ENCODE measurements at regions not wholly inside any gene's neighbourhood (a gene's known extent, or its start where the extent isn't known, plus 50 kb on each side); places are given as distances from the start of the nearest gene placed in this dataset.
A peak's percentile ranks its signal among the peaks of the same experiment; 100 is the strongest.

DNA sequence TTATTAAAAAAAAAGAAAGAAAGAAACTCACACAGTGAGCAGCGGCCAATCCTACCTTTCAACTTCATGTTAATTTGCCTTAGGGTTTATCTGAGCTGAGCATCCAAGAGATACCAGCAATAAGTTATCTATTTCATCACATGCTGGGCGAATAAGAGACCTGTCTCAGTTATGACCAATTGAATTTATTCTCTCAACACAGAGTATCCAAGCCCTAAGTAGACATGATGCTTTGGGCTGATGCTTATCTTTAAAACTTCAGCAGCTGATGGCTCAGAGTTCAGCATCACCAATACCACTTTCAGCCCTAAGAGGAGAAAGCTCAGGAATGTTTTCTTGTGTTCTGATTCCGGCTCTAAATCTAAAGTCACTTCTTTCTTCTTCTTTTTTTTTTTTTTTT lies 489.0 kb upstream of the ZFHX3 start:
- Histone ChIP-seq H3K9me3 (no peaks in the 10 kb centered on the region), H3K27me3 (no peaks in the 10 kb centered on the region), H3K4me3 (no peak overlapping the region), H3K36me3 (no peaks in the 10 kb centered on the region), H3K27ac (no peak overlapping the region), H3K4me1 (no peaks in the 10 kb centered on the region)
- ATAC-seq (no peak), DNase-seq (no peak)
- TF ChIP-seq POLR2A (IDR thresholded peaks at IDR 0.05), result no peak
- TF ChIP-seq, protein P1, sequence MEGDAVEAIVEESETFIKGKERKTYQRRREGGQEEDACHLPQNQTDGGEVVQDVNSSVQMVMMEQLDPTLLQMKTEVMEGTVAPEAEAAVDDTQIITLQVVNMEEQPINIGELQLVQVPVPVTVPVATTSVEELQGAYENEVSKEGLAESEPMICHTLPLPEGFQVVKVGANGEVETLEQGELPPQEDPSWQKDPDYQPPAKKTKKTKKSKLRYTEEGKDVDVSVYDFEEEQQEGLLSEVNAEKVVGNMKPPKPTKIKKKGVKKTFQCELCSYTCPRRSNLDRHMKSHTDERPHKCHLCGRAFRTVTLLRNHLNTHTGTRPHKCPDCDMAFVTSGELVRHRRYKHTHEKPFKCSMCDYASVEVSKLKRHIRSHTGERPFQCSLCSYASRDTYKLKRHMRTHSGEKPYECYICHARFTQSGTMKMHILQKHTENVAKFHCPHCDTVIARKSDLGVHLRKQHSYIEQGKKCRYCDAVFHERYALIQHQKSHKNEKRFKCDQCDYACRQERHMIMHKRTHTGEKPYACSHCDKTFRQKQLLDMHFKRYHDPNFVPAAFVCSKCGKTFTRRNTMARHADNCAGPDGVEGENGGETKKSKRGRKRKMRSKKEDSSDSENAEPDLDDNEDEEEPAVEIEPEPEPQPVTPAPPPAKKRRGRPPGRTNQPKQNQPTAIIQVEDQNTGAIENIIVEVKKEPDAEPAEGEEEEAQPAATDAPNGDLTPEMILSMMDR (IDR thresholded peaks at IDR 0.05), result no peak
- WGBS, 4 donors, result 85 to 92% (median 89%) methylated on average over 3 of the region's 3 CpGs
- intact Hi-C loops (cut with DNase I), result no loop called here

DNA sequence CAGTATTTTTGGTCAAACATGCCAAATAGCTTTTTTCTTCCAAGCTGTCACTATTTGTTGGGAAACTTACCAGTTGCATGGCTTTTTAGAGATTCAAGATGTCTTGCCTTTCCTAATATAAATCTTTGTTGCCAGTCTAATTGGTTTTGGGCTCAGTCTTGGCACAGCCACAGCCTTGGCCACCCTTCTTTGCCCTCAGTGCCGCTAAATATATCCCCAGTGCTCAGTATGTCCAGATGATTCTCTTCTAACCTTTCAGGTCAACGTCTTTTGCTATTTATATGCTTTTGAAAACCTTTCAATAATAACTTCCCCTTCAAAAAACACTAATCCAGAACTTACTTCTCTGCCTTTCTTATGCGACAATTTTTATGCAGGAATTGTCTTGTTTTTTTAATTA lies 483.1 kb upstream of the ZFHX3 start:
- ATAC-seq, result peak; percentile 75 to 88 (median 83)
- H3K4me3 ChIP-seq, result no peak overlapping the region
- DNase-seq, result no peak
- H3K27me3 ChIP-seq, result no peaks in the 10 kb centered on the region
- no peak overlapping the region for H3K27ac ChIP-seq
- no peaks in the 10 kb centered on the region for H3K36me3 ChIP-seq
- no peaks in the 10 kb centered on the region for H3K9me3 ChIP-seq
- TF ChIP-seq, protein P1 (IDR thresholded peaks at IDR 0.05), result no peak
- no peak for TF ChIP-seq POLR2A (IDR thresholded peaks at IDR 0.05)
- intact Hi-C loops (cut with DNase I), result no loop called here
- peaks cover 0 to 9% (median 0%) of the 10 kb centered on the region in 12 donors for H3K4me1 ChIP-seq
- 38 to 63% (median 43%) methylated on average over 3 of the region's 3 CpGs for WGBS, 4 donors

DNA sequence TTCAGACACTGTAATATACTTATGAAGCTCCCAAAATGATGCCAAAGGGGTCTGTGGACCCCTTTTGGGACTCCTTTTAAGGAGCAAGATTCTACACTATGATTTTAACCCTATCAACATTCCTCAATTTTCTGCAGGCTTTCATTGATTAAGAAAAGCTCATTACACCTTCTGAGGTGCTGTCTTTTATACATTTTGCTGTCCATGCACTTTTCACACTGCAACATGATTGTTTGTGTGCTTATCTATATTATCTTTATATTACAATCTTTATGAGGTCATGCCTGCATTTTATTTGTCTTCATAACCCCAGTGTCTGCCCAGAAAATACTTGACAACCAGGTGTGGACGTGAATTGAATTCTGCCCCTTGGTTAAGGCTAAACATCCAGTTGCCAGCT lies 482.6 kb upstream of the ZFHX3 start:
- no peak for TF ChIP-seq POLR2A (IDR thresholded peaks at IDR 0.05)
- TF ChIP-seq, protein P1 (IDR thresholded peaks at IDR 0.05), result no peak
- Histone ChIP-seq H3K9me3 (no peaks in the 10 kb centered on the region), H3K27me3 (no peaks in the 10 kb centered on the region), H3K4me1 (peaks cover 0 to 9% (median 0%) of the 10 kb centered on the region in 12 donors), H3K36me3 (no peaks in the 10 kb centered on the region), H3K27ac (no peak overlapping the region), H3K4me3 (no peak overlapping the region)
- ATAC-seq (no peak), DNase-seq (no peak)
- WGBS, 4 donors, result 48 to 62% (median 57%) methylated on average over 1 of the region's 1 CpG
- intact Hi-C loops (cut with DNase I), result no loop called here

DNA sequence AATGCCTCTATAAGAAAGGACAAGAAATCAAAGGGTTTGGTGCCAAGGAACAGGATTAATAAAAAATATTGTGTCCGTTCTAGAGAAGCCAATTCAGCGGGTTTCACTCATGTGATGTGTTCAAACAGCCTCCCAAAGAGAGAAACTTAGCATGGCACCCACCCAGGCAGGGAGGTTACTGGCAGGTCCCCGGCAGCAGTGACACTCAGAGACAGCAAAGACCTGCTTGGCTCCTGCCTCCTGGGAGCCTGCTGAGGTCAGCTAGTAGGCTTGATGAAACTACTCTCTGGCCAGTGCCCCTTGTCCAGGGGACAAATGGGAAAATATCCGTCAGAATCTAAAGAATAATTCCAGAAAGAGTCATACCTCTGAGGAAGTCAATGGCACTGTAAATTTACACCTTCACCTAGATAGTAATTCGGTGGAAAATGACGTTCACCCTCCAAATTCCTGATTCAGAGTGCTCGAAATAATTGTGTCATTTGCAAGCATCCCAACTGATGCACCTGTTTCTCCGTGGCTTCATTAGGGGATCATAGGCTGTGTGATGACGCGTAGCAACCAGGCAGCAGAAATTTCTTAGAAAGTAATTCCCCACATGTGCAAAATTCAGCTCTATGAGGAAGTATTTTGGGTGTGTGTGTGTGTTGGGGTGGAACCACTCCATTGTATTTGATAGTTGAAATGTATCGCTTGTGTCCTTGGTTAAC lies 481.5 kb upstream of the ZFHX3 start:
- Histone ChIP-seq H3K36me3 (no peaks in the 10 kb centered on the region), H3K4me3 (no peak overlapping the region), H3K4me1 (peaks cover 0 to 9% (median 0%) of the 10 kb centered on the region in 12 donors), H3K9me3 (no peaks in the 10 kb centered on the region), H3K27ac (no peak overlapping the region), H3K27me3 (no peaks in the 10 kb centered on the region)
- DNase-seq (no peak), ATAC-seq (no peak)
- WGBS, 4 donors, result 86 to 90% (median 88%) methylated on average over 11 of the region's 11 CpGs
- intact Hi-C loops (cut with DNase I), result no loop called here
- TF ChIP-seq POLR2A (IDR thresholded peaks at IDR 0.05), result no peak

- WGBS, 4 donors, result 80 to 89% (median 84%) methylated on average over 4 of the region's 4 CpGs
- intact Hi-C loops (cut with DNase I), result no loop called here
Measured at GRCh38 chr16:73527187-73527586, 479.3 kb upstream of the ZFHX3 start.

More at GRCh38 chr16:73527187-73527586, 479.3 kb upstream of the ZFHX3 start:
- no peak for DNase-seq
- TF ChIP-seq, protein P1 (IDR thresholded peaks at IDR 0.05), result no peak
- no peaks in the 10 kb centered on the region for H3K27me3 ChIP-seq
- no peaks in the 10 kb centered on the region for H3K9me3 ChIP-seq
- no peak for ATAC-seq
- H3K36me3 ChIP-seq, result no peaks in the 10 kb centered on the region
- H3K4me3 ChIP-seq, result no peak overlapping the region
- H3K27ac ChIP-seq, result no peak overlapping the region
- H3K4me1 ChIP-seq, result peaks cover 0 to 9% (median 0%) of the 10 kb centered on the region in 12 donors
